B cell (primary cell): ENCODE measurements at regions not wholly inside any gene's neighbourhood (a gene's known extent, or its start where the extent isn't known, plus 50 kb on each side); places are given as distances from the start of the nearest gene placed in this dataset.

Experiments
- CTCF ChIP-seq: fragments of 200-600 bp; IDR thresholded peaks from one replicate; pipeline ENCODE4 v1.8.0; 2022; ENCODE audit warnings: antibody characterized with exemption, mild to moderate bottlenecking
- EZH2 ChIP-seq: IDR thresholded peaks from 2 replicates; pipeline ENCODE4 v1.6.1; 2012; ENCODE audit warnings: borderline replicate concordance, low read depth, mild to moderate bottlenecking, moderate library complexity, low read length; ENCODE audit not compliant: insufficient read depth, poor library complexity, severe bottlenecking

- TF ChIP-seq CTCF (no peak), EZH2 (no peak)
Observed at GRCh38 chr13:112245989-112246388, 130.2 kb upstream of the SPACA7 start.
